ENCODE measurements at regions not wholly inside any gene's neighbourhood (a gene's known extent, or its start where the extent isn't known, plus 50 kb on each side); places are given as distances from the start of the nearest gene placed in this dataset.
"Not testable (repeated sequence)": the region's sequence is repeated elsewhere in the genome, so short reads cannot be mapped to it uniquely, and the experiment has no call there.

DNA sequence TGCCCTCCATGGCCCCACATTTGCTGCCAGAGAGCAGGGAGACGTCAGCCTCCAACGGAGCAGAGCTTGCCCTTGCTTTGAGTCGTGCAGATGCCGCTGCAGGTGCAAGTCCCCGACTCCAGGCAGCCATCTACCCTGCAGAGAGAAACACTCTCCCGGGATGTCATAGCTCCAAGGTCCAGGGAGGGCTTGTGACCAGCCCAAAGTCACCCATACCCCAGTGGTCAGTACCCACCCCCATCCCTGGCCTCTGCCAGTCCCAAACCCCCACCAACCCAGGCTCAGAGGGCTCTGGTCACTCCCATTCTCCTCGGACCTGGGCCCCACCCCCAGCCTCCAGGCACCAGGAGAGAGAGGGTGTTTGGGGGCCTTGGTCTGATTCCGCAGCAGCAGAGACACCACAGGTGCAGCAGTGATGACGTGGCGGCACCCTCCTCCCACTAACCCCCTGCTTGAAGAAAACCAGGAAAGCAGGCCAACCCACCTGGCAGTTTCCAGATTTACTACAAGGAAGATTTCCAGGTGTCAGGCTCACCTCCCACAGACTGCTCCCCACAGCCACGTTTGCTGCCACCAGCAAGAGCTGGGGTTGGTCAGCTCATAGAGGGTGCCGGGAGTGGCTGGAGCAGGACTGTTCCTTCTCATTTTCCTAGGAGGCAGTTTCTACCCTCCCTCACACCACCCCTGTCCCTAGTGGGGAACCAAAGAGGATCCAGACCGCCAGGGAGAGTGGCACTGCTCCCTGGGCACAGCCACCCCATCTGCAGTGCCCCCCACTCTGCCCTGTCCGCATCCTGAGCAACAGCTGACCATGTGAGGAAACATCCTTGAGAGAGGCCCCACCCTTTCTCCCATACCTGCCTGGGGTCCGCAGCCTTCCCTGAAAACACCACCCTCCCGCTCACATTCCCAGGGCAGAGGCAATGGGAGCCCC is 132.4 kb downstream of the TNFRSF13B start:
- H3K9me3 ChIP-seq; H3K4me1 ChIP-seq; H3K4me3 ChIP-seq; DNase-seq; H3K27me3 ChIP-seq; H3K36me3 ChIP-seq; H3K27ac ChIP-seq; intact Hi-C loops (cut with DNase I): not testable (repeated sequence)
- ATAC-seq: peak in 2 of 4 donors; percentile 22 to 39
- 71 to 78% (median 74%) methylated on average over 3 to 5 of the region's 16 CpGs; no CpG with 5 or more reads in 1 of the 4 donors for WGBS, 4 donors

- H3K9me3 ChIP-seq; H3K4me1 ChIP-seq; H3K27me3 ChIP-seq; H3K36me3 ChIP-seq; H3K27ac ChIP-seq; H3K4me3 ChIP-seq; intact Hi-C loops (cut with DNase I); DNase-seq: not testable (repeated sequence)
- ATAC-seq: peak in 2 of 4 donors; percentile 35 to 37
- WGBS, 4 donors: 66 to 73% methylated on average over 3 of the region's 6 CpGs; no CpG with 5 or more reads in 2 of the 4 donors
Observed at GRCh38 chr17:16838795-16839194, 133.1 kb downstream of the TNFRSF13B start.

DNA sequence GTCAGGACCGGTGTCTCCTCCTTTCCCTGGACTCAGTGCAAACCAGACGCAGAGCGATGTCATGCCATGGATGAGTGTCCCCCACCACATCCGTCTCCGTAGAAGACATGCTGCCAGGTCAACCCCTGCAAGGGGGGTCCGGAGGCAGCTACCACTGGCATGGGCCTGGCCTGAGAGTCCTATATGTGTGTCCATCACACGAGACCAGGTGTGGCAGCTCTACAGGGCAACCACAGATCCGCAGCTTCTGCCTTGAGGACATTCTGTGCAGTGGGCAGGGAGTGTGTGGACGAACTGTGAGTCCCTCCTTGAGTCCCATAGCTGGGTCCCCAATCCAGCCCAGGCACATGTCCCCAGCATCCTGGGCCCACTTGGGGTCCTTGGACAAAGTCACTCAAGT is 133.6 kb downstream of the TNFRSF13B start:
- 71 to 86% (median 84%) methylated on average over 4 of the region's 9 CpGs; no CpG with 5 or more reads in 1 of the 4 donors for WGBS, 4 donors
- DNase-seq: not testable (repeated sequence)
- peak in 1 of 4 donors; percentile 43 for ATAC-seq

DNA sequence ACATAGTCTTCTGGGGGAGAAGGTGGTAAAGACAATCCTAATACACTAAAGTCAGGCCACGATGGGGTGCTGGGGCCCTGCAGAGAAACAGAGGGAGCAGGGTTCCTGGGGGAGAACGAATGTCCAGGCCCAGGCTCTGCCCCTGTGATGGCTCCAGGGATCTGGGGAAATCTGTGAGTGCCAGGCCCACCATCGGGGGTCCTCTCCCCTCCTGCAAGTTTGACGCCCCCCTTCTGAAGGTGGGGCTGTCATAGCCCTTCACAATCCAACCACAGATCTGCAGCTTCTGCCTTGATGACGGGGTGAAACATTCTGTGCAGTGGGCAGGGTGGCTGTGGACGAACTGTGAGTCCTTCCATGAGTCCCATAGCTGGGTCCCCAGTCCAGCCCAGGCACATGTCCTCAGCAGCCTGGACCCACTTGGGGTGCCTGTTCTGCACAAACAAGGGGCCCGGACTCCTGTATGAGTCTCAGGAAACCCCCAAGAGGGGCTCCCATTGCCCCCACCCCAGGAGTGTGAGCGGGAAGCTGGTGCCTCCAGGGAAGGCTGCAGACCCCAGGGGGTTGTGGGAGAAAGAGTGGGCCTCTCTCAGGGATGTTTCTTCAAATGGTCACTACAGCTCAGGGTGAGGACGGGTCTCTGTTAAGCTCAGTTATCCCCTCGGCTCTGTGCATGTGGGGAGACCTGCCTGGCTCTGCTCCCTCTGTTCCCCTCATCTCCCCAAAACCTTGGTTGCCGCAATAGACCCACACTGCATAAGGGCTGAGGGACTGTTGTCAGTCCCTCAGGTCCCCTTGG is 134.3 kb downstream of the TNFRSF13B start:
- H3K27me3 ChIP-seq; H3K9me3 ChIP-seq; H3K4me1 ChIP-seq; intact Hi-C loops (cut with DNase I); H3K27ac ChIP-seq; ATAC-seq; H3K4me3 ChIP-seq; H3K36me3 ChIP-seq: not testable (repeated sequence)
- WGBS, 4 donors: 75 to 79% (median 77%) methylated on average over 5 to 10 of the region's 11 CpGs; no CpG with 5 or more reads in 1 of the 4 donors
- DNase-seq: peak in 1 of 5 donors; percentile 32

More for the DNA sequence above, 133.6 kb downstream of the TNFRSF13B start:
- H3K27ac ChIP-seq; intact Hi-C loops (cut with DNase I); H3K4me3 ChIP-seq; H3K36me3 ChIP-seq; H3K27me3 ChIP-seq; H3K4me1 ChIP-seq; H3K9me3 ChIP-seq: not testable (repeated sequence)

DNA sequence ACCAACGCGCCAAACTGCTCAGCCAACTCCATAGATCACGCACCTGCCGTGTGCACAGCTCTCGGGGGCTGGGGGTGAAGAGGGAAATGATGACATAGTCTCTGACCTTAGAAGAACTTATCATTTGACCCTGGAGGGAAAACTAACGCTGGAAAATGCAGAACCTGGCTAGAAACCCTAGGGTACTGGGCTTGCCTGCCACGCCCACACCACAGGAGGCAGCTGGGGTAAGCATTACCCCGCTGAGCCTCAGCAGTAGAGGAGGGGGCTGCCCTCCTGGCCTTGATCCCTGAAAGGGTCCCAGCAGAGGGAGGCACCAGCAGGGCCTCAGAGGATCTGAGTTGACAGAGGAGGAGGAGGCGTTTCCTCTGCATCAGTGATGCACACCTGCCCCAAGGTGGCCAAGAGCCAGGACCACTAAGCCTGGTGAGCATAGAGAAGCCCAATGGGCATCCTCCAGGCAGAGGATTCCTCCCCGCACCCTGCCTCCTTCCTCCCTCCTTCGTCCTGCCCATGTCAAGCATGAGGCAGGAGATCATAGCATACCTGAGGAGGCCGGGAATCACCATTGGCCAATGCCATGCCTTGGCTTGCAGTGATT is 135.5 kb downstream of the TNFRSF13B start:
- 37 to 46% methylated on average over 9 to 12 of the region's 12 CpGs; no CpG with 5 or more reads in 2 of the 4 donors for WGBS, 4 donors
- H3K27me3 ChIP-seq; ATAC-seq; H3K4me3 ChIP-seq; H3K27ac ChIP-seq; H3K9me3 ChIP-seq; DNase-seq; H3K36me3 ChIP-seq; intact Hi-C loops (cut with DNase I); H3K4me1 ChIP-seq: not testable (repeated sequence)

DNA sequence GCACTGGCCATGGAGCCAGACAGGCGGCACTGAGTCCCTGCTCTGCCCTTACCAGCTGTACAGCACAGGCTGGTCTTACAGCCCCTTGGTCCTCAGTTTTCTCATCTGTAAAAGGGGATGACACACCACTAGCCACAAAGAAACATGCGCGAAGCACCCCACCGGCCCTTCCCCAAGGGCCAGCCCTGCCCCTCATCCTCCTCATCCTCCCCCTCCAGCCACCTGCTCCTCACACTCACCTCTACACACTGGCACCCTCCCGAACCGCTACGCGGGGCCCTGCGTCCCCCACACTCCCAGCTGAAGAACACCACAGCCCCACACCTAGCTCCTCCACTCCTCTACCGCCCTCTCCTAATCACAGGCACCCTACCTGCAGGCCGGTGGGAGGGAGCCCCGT is 138.4 kb downstream of the TNFRSF13B start:
- WGBS, 4 donors: 91 to 94% (median 92%) methylated on average over 5 to 11 of the region's 12 CpGs
- H3K9me3 ChIP-seq: not testable (repeated sequence)

GRCh38 chr17:16832853-16833252 is 139.1 kb downstream of the TNFRSF13B start:
- H3K27me3 ChIP-seq; H3K9me3 ChIP-seq; H3K4me1 ChIP-seq; H3K4me3 ChIP-seq; H3K36me3 ChIP-seq; intact Hi-C loops (cut with DNase I); H3K27ac ChIP-seq; ATAC-seq: not testable (repeated sequence)
- WGBS, 4 donors: 68 to 71% methylated on average over 5 of the region's 8 CpGs; no CpG with 5 or more reads in 2 of the 4 donors
- DNase-seq: peak in 1 of 5 donors; percentile 10

More for the DNA sequence above, 138.4 kb downstream of the TNFRSF13B start:
- intact Hi-C loops (cut with DNase I); H3K27me3 ChIP-seq; H3K4me1 ChIP-seq; H3K4me3 ChIP-seq; ATAC-seq; H3K27ac ChIP-seq; H3K36me3 ChIP-seq: not testable (repeated sequence)
- DNase-seq: peak in 1 of 5 donors; percentile 14

GRCh38 chr17:16832206-16832605 is 139.7 kb downstream of the TNFRSF13B start:
- intact Hi-C loops (cut with DNase I); H3K27me3 ChIP-seq: not testable (repeated sequence)
- WGBS, 4 donors: 78 to 87% (median 83%) methylated on average over 7 to 11 of the region's 14 CpGs; no CpG with 5 or more reads in 1 of the 4 donors

DNA sequence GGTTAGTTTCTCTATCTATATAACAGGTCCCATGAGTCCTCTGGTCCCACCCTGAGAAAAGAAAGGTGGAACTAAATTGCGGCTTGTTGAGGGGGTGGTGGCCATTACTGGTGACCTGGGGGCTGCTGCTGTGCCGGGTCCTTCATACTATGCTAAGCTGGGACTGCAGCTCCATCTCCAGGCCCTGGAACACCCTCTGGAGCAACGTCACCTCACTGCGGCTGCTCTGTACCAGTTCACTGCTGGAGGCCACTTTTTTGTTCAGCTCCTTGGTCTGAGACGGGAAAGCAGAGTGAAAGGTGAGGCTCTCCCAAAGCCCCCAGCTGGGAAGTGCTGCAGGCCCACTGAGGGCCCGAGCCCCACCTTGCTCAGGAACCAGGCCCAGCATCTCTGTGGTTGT is 140.7 kb downstream of the CCDC144A start:
- 78 to 80% methylated on average over 5 to 6 of the region's 6 CpGs; no CpG with 5 or more reads in 2 of the 4 donors for WGBS, 4 donors
- H3K36me3 ChIP-seq; ATAC-seq; H3K4me3 ChIP-seq; H3K27ac ChIP-seq; H3K27me3 ChIP-seq; intact Hi-C loops (cut with DNase I); H3K4me1 ChIP-seq: not testable (repeated sequence)
- peaks cover 0 to 13% (median 0%) of the 10 kb centered on the region in 12 donors for H3K9me3 ChIP-seq
- DNase-seq: peak in 1 of 5 donors; percentile 3

More at GRCh38 chr17:16832206-16832605, 139.7 kb downstream of the TNFRSF13B start:
- DNase-seq: peak in 1 of 5 donors; percentile 10
- H3K4me1 ChIP-seq, ATAC-seq, H3K27ac ChIP-seq, H3K36me3 ChIP-seq, H3K9me3 ChIP-seq, H3K4me3 ChIP-seq: not testable (repeated sequence)
